ENCODE measurements at regions not wholly inside any gene's neighbourhood (a gene's known extent, or its start where the extent isn't known, plus 50 kb on each side); places are given as distances from the start of the nearest gene placed in this dataset.

DNA sequence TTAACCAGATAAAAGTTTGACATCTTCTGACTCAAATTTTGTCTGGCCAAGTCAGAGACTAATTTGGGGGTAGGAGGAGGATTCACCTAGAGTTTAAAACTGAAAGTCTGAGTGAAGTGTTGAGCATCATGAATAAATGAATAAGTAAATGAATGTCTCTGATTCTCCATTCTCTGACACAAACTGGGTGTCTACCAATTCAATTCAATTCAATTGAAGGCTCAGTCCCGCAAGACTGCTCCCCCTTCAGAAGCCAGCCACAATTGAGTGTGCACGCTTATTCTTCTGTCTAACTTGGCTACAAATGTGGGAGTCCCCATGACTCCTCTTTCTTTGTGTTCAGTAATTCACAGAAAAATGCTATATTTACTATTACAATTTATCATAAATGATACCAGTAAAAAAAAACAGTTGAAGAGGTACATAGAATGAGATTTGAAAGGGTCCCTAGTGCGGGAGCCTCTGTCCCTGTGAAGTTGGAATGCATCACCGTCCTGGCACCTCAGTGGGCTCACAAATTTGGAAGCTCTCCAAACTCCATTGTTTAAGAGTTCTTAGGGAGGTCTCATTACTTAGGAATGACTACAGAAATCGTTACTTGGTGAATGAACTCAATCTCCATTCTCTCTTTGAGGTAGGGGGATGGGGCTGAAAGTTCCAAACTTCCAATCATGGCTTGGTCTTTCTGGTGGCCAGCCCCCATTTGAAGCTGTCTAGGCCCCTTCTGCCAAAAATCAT, 243.7 kb upstream of the PHYHIPL start:
- peak in 1 of 3 donors; percentile 38 for DNase-seq

DNA sequence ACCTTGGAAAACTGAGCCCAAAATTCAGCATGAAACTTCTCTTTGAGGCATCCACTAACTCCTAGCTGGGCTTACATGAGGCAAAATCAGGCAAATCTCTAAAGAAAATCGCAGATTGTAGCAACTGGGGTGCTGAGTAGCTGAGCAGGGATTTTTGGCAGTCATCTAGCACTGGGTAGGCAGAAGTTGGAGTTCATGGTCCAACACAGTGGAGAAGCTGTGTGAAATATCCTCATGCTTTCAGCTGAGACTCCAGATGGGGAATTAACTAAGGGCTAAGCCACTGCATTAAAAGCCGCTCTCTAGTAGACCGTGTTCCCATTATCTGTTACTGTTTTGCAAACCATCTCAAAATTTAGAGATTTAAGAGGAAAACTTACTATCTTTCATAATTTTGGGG, 240.1 kb upstream of the PHYHIPL start:
- DNase-seq: no peak

DNA sequence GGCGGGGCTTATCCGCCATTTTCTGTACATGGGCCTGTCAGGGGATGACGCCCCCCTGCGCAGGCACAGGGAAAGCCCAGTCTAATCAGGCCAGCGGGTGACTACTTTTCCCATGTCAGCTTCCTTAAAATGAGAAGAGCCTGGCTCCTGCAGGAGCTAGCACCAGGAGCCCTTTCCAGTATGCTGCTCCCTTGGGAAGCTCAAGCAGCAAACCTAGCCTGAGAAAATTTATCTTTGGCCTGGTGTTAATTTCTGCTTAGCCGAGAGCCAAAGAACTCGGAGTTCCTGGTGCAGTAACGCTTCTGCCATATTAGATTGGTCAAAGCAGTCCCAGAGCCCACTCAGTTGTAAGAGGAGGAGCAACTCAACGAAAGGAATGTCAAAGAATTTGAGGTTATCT, 239.0 kb upstream of the PHYHIPL start:
- no peak for DNase-seq

DNA sequence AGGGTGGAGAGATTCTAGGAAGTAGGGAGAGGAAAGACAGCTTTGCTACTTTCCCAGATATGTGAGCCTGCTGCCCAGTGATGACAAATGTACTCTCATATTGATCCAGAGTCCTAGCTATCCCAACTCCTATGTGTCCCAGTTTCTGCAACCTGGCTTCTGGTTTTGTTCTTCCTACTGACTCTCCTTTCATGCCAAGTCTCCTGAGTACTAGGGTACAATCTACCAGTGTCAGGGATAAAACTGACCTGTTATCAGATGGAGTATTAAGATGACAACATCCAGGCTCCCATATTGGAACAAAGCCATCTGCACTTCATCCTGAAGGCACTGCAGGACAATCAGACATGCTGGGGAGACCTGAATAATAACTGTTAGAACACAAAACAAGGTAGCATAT, 233.7 kb upstream of the PHYHIPL start:
- no peak for DNase-seq

DNA sequence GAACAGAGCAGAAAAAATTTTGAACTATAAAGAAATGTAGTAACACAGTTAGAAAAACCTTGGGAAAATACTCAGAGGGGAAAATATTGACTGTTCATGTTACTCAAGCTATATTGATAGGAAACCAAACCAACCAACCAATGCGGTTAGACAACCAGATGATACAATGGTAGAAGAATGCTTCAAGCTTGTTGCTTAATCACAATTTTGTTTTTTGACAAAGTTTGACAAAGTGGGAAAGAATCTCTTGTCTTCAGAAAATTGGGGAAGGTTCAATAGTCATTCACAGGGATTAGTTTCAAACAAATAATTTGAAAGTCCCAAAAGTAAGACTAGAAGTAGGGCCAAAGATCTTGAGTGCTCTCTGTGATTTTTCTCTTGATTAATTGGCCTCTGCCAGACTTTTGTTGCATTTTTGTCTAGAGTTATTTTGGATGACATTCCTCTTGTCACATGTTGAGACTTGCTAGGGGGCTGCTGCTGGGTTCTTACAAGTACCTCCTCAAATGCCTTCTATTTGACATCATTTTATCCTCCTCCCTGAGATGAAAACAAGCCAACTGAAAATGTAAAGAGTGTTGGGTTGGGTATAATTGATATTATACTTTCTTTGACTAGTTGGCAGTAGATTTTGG, 233.1 kb upstream of the PHYHIPL start:
- DNase-seq: peak in 1 of 3 donors; percentile 36

DNA sequence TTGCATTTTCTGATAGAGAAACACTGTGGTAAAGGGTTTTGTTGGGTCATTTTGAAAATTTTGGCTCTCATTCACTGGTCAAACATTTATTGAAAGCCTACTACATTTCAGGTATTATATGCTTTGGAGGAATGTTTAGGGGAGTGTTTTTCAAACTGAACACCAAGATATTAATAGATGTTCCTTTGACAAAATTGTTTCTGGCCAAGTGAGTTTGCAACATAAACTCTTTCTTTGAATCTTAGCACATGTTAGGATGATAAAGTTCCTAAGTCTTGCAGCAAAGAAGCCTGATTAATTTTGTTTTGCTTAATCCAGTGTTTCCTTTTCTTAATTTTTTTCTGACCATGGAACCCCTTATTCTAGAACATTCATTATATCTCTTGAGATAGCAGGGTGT, 232.5 kb upstream of the PHYHIPL start:
- DNase-seq: no peak

DNA sequence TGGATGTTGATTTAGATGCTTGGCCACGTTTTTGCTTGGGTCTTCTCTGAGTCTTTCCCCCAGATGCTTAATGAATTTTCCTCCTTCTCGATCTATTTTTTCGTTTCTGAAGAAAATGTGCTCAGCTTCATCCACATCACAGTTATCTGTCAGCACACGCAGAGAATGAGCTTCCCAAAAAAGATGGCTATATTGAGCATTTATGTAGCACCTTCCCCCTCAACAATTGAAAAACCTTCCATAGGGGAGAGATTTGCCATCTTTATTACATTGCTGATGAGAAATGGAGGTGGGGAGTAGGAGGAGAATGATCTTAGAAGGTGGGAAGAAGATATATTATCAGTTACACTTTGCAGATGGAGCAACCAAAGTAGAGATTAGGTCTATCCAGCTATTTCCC, 228.1 kb upstream of the PHYHIPL start:
- DNase-seq: peak in 1 of 3 donors; percentile 37

DNA sequence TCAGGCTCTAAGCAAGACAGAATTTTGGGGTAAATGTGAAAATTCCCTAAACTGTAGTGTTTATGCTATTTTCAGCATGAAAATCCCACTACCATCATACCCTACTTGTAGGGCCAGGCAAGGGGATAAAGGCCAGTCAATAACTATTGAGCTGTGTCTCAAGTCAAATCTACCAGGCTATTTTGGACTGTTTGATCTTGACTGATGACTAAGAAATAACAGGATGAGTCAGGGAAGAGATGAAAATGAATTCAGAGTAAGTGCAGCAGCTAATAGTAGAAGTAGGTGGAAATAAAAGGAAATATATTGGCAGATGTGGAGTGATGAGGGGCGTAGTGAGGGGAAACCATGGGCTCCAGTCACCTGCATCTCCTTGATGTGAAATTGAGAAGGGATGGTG, 225.8 kb upstream of the PHYHIPL start:
- no peak for DNase-seq

DNA sequence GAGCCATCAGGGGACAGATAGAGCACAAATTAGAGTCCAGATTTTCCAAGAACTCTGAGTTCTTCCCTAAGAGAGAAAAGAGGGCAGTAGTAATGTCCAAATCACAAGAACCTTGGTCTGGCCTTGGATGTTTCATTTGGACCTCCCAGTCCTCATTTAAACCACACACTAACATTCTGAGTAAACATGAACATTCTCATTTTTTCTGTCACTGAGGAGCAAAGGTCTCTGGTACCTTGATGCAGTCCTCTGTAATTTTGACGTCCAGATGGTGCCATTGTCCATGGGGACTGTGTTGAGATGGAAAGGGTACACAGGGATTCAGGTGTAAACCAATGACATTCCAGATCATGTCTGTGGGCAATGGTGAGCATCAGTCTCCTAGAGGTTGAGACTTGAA, 225.4 kb upstream of the PHYHIPL start:
- DNase-seq: no peak

DNA sequence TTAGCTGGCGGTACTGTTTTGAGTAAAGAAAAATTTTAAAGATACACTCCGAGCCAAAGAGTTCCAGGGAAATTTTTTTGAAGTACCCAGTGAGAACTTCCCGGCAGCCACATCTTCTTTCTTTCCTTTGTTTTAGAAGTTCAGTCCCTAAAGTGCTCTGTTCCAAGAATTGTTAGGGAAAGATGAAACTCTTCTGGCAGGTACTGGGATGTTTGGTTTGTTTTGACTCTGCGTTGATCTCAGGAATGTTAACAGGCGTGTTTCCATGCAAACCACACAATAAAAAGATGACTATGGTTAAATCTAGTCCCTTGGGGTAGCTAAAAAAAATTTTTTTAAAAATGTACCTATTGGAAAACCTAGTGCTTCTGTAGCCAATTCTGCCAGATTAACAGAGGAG, 224.7 kb upstream of the PHYHIPL start:
- DNase-seq: peak; percentile 85 to 94 (median 91)

DNA sequence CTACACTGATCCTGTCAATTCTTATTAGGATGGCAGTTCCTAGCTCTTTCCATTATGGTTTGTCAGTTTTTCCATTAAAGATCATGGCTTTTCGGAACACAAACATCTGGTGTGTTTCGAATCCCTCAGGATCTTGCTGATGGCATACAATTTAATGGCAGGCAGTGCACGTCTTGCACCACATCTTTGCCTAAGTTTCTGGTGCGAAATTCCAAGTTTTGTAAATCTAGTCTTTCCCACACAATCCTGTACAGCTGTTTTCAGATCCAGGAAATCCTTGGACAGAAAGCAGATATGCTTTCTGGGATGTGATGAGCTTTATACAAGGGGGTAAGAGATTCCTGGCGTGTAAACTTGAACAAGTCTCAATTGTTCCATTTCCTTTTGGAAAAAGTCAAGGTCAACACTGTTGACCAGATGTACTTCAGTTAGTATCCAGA, 224.3 kb upstream of the PHYHIPL start:
- peak; percentile 77 to 94 (median 87) for DNase-seq

DNA sequence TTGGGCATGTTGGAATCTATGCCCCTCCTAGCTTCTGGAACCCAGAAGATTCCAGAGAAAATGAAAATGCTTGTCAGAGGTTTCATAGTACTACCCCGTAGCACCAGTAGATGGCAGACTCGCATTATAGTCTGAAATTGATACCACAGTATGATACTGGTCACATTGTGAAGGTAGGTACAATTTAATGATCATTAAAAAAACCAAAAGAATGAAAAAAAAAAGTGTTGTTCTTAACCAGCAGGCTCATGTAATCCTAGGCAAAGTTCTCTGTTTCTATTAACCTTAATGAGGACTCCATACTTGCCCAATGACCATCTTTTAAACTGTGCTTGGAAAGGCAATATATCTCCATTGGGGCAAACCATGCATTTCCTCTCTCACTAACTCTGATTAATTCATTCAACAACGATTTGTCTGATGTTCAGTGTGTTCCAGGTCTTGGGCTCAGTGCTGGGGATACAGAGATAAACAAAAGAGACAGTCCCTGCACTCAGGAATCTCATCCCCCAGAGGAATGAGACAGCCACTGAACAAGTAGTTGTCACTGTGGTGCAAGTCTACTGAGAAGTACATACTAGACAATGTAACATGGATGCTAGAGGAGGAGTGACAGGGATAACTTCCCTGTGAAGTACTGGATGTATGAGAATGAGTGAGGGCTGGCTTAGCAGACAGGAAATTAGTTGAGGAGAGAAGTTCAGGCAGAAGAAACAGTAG, 223.5 kb upstream of the PHYHIPL start:
- DNase-seq: peak; percentile 67 to 92 (median 80)

DNA sequence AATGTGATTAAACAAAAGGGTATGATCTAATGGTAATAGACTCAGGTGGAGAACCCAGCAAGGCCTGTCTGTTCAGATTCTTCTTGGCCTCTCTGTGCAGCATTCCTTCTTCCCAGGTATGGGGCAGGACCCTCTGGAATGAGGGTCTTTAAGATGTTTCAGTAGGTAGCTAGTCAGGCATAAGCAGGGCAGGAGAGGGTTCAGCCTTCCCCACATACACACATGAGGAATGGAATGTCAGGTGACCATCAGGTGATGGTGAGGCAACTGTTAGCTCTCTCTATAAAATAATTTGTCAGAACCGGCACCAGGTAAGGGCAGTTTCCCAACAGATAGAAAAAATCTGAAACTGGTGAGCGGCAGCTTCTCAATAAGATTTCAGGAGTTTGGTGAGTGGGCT, 222.3 kb upstream of the PHYHIPL start:
- no peak for DNase-seq

DNA sequence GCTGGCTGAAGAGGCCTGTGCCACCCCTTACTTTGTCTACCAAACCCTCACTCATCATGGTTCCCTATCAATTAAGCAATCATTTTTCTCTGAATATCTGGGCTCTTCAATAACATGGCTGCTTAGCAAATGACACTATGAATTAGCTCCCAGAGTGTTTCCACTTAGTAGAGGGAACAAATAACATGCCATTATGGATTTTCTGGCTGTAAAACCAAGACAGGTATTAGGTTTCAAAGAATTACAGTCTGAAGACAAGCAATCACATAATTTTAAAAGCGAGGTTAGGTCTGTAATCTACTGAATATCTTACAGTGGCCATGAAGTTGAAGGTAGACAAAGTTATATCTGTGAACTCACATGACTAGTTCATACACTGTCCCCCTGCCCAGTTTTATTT, 220.8 kb upstream of the PHYHIPL start:
- DNase-seq: no peak

DNA sequence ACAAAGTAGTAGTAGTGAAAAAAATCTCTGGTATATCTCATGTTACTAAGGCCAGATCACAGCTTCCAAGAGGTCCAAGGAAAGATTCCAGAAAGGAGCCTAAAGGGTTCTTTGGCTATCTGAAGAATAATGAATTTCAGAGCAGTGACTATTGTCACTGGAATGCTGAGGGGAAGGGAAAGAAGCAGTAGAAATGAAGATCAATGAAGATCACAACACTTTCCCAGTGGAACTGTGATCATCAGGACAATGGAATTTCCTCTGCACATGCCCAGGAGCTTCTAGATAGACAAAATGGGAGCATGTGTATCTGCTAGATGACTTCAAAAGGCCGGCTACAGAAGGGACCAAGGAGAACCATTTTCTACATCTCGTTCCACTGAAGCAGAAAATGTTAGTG, 219.5 kb upstream of the PHYHIPL start:
- peak in 1 of 3 donors; percentile 64 for DNase-seq

DNA sequence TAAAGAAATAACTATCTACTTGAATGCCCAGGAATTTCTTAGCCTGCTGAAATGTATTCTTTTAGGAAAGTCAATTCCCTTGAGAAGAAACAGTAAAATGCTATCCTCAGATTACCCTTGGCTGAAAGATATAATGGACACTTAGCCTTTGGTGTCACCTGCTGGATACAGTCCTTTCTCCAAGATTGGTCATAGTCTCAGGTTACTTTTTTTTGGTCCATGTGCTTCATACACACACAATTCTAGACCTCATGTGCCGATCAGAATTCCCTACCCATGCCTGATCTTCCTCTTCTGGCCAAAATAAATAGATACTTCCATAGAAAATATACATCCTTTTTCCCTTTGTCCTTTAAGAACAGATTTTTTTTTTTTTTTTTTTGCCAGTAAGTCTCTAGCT, 218.9 kb upstream of the PHYHIPL start:
- no peak for DNase-seq

DNA sequence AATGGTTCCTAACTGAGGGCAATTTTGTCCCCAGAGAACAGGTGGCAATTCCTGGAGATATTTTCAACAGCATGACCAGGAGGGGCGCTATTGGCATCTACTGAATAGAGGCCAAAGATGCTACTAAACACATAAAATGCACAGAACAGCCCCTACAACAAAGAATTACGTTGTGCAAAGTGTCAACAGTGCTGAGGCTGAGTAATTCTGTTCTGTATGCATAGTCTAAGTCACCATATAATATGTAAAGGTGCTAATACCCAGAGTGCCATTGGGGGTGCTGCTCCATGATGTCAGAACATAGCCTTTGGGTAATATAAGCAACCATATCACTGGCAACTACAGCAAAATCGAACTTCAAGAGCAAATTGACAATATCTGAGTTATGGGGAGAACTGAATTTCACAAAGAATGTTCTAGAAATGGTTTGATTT, 213.3 kb upstream of the PHYHIPL start:
- no peak for DNase-seq

DNA sequence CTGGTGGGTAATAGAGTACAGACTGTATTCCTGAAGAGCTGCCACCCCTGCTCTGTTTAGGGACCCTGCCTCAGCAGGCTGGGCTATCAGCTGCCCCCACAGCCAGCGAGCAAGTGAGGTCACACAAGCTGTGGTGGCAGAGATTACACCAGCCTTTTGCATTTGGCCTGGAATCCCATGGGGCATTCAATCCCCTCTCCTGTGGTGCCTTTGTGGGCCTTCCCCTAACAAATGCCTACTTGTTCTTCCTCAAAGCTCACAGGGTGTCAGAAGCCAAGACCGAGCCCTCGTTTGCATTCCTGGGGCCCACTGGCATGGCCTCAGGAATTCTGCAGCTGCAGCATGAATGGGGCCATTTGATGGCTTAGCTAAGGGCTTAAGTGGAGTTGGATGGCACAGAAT, 212.7 kb upstream of the PHYHIPL start:
- peak; percentile 26 to 55 (median 40) for DNase-seq

DNA sequence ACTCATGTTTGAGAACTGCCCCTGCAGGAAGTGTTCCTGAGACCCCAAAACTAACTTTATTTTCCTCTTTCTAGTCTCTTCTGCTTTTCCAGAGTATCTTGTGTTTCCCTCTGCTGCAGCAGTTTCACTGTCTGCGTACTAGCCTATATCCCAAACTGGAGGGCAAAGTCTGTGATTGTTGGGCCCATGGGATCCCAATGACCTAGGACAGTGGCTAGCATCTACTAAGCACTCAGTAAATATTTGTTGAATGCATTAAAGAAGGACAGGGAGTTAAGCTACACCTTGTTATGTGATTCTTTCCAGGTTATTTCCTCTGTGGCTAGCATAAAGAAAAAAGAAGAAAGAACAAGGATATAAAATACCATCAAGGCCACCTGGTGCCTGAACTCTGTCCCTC, 210.6 kb upstream of the PHYHIPL start:
- no peak for DNase-seq

DNA sequence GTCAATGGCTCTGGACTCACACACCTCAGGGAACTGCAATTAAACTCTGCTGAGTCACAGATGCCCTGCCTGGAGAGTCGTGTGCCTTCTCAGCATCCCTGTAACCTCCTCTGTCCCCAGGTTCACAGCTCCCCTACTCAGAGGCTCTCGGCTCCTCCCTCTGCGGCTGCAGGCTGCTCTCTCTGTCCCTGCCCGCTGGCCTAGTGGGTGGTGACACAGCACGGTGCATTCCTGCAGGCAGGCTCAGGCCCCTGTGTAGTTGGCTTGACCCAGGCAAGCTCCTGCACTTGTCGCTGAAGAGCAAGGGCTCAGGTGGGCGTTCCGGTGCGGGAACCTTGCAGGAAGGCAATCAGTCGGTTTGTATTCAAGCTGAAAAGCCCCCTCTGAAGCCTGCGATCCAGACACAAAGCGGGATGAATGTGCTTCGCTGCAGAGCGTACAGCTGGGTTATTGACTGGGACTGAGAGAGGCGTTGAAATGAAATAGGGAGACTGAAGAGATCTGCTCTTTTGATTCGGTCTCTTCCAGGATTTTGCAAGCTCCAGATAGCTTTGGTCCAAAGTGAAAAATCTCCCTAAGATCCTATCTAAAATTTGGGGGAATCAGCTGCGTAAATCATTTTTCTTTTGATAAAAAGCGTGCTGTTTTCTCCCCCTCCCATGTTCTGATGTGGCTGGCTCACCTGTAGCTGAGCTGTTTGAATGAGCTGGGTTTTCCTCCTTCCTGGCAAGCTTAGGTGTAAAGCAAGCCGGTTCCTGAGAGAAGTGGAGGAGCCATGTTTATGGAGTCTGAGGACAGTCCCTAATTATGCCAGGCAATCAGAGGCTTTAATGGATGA, 208.7 kb upstream of the PHYHIPL start:
- peak in 1 of 3 donors; percentile 67 for DNase-seq

DNA sequence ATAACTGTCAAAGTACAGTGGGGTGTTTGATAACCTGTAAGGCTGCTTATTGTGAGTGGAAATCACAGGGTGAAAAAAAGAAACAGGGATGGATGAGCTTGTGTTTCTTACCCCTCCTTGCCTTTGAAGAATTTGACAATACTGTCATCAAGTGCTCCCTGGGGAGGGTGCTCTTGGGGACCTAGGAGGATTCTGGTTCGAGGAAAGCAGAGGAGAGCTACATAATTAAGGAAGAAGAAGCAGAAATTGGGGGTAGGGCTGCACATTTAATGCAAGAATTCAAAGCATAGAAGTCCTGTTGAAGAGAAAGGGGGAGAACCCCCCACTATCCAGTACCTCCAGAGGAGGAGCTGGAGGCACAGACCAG, 208.1 kb upstream of the PHYHIPL start:
- no peak for DNase-seq

DNA sequence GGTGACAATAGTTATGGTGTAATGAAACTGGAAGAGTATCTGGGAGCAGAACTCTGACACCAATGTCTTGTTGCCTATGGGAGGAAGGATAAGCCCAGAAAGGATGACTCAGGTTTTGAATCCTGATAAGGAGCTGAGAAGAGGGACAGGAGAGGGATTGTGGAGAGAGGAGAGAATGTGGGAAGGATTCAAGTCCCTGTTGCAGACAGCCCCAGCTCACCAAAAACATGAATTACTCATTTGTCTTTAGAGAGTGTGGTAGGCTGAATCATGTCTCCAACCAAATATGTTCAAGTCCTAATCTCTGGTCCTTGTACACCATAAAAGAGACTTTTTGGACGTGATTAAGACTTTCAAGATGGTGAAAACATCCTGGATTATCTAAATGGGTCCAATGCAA, 206.9 kb upstream of the PHYHIPL start:
- DNase-seq: no peak

All from muscle of back (tissue), 3 donors.